ENCODE measurements at regions not wholly inside any gene's neighbourhood (a gene's known extent, or its start where the extent isn't known, plus 50 kb on each side); places are given as distances from the start of the nearest gene placed in this dataset.

DNA sequence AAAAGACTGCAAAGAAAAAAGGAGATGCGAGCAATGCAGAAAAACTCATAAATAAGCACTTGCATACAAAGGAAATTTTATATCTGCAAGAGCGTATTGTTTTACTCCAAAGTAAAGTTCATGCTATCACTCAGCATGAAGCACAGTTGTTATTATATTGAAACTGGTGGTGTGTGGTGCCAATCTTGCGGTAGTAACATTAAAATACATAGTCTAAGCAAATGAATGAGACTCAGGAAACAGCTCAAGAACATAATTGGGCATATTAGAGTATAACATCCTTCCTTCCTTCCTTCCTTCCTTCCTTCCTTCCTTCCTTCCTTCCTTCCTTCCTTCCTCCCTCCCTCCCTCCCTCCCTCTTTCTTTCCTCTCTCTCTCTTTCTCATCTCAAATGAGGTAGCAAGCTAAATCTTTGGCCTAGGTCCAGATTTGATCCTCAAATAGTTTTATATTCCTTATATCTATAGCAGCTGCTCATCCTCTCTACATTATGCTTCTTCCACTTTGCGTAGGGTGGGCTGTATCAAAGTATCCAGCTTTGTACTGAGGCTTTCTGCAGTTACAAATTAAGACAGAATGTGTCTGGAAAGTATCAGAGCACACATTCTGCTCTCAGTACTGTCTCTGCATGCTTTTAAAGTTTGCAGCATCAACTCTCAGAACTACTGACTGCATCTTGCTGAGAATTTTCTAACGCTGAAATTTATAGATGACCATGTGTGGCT is 718.3 kb downstream of the RERGL start:
- TF ChIP-seq, protein P1, sequence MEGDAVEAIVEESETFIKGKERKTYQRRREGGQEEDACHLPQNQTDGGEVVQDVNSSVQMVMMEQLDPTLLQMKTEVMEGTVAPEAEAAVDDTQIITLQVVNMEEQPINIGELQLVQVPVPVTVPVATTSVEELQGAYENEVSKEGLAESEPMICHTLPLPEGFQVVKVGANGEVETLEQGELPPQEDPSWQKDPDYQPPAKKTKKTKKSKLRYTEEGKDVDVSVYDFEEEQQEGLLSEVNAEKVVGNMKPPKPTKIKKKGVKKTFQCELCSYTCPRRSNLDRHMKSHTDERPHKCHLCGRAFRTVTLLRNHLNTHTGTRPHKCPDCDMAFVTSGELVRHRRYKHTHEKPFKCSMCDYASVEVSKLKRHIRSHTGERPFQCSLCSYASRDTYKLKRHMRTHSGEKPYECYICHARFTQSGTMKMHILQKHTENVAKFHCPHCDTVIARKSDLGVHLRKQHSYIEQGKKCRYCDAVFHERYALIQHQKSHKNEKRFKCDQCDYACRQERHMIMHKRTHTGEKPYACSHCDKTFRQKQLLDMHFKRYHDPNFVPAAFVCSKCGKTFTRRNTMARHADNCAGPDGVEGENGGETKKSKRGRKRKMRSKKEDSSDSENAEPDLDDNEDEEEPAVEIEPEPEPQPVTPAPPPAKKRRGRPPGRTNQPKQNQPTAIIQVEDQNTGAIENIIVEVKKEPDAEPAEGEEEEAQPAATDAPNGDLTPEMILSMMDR (IDR thresholded peaks at IDR 0.05; ENCODE audit: borderline replicate concordance, insufficient read depth, low read depth, low read length) = no peak
- H3K4me3 ChIP-seq (ENCODE audit: low read depth, low read length) = no peak overlapping the region

DNA sequence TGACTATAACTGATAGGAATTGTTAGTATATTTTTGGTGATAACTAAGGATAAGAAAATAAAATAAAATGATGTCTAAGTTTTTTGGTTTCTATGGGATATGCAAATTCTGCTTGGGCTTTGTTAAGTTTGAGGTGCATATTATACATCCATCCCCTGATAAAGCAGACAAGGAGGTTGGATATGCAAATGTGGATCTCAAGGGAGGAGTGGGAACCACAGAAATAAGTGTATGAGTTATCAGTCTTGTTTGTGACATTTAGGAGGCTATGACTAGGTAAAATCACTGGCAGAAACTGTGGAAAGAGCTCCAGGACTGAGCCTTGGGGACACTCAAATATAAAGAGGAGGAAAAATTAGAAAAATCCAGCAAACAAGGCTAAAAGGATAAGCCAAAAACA is 719.4 kb downstream of the RERGL start:
- TF ChIP-seq, protein P1 (IDR thresholded peaks at IDR 0.05; ENCODE audit: borderline replicate concordance, insufficient read depth, low read depth, low read length) = no peak

DNA sequence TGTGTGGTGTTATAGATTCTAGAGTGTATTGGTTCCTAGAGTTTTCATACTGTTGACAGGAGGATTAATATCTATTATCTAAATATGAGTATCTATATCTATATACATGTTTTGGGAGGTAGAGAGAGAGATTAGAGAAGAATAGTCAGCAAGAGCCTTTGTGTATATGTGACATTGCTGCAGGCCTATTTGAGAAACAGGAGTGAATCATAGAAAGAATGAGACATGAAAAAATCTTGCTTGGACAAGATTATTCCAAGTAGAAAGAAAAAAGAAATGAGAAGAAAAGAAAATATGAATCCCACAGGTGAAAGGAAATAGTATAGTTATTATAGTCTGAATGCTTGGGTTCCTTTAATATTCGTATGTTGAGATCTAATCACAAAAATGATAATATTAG is 720.4 kb downstream of the RERGL start:
- TF ChIP-seq, protein P1 (IDR thresholded peaks at IDR 0.05; ENCODE audit: borderline replicate concordance, insufficient read depth, low read depth, low read length) = no peak

More for the DNA sequence above, 719.4 kb downstream of the RERGL start:
- H3K4me3 ChIP-seq (ENCODE audit: low read depth, low read length) = no peak overlapping the region

DNA sequence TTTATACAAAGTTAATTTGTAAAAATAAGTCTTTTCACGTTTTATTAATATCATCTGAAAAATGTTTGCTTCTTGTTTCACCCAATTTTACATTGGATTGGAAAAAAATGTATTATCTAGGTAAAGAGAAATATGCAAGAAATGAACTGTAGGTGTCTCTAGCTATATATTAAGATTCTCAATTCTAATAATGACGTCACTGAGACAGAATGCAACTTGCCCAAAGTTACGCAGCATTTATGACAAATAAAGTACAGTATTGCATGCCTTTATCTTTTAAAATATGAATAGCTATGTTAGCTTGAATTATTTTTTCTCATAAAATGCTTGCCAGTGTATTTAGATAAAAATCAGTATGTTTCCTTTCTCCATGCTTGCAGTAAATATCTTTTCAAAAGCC is 728.8 kb downstream of the RERGL start:
- TF ChIP-seq, protein P1 (IDR thresholded peaks at IDR 0.05; ENCODE audit: borderline replicate concordance, insufficient read depth, low read depth, low read length) = no peak
- H3K4me3 ChIP-seq (ENCODE audit: low read depth, low read length) = no peak overlapping the region

More for the DNA sequence above, 720.4 kb downstream of the RERGL start:
- no peak overlapping the region for H3K4me3 ChIP-seq (ENCODE audit: low read depth, low read length)

DNA sequence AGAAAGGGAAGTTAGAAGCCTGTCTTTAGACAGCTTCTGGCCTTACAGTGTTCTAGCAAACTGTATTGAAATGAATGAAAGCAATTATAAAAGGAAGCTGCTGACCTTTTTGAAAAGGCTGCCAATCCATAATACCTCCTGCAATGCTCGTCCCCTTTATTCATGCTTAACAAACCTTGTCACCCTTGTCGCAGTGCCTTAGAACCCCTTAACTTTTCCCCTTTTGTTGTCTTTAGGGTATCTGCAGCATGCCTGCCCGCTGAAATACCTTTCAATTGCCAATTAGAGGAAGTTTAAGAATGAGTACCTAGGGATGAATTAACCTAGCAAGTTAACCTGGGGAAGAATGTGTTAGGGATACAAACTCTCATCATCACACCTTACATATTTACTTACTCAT is 731.2 kb downstream of the RERGL start:
- no peak overlapping the region for H3K4me3 ChIP-seq (ENCODE audit: low read depth, low read length)
- TF ChIP-seq, protein P1 (IDR thresholded peaks at IDR 0.05; ENCODE audit: borderline replicate concordance, insufficient read depth, low read depth, low read length) = no peak

DNA sequence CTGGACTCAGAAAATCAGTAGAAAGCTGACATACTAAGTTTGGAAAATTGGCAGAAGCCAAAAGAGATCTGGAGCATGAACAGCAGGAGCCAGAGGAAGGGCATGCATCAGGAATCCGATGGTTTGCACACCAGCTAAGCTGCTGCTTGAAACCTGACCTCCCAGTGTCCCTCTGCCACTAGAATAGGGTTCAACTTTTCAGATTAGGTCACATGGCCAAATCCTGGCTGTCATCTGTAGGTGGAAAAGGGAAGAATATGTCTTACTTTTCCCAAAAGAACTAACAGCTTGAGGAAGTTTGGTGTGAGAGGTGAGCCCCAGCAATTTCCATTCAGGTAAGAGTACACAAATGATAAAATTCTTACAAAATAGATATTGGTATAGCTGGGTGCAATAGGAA is 732.6 kb downstream of the RERGL start:
- TF ChIP-seq, protein P1 (IDR thresholded peaks at IDR 0.05; ENCODE audit: borderline replicate concordance, insufficient read depth, low read depth, low read length) = no peak
- H3K4me3 ChIP-seq (ENCODE audit: low read depth, low read length) = no peak overlapping the region

DNA sequence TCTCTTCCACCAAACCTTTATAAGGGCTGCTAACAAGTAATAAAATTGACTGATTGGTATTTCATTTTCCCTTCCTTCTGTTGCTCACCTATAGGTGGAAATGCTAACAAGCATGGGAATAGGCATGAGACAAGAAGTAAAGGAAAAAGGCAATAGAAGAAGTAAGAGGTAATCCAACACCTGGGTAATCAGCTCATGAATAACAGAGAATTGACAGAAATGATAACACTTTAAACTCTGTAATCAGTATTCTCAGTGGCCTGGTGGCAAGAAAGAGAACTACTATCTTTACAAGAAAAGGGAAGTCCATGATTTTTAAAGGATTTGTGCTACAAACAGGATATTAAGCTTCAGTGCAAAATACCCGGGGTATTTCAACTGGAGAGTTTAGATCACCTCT is 737.8 kb downstream of the RERGL start:
- TF ChIP-seq, protein P1 (IDR thresholded peaks at IDR 0.05; ENCODE audit: borderline replicate concordance, insufficient read depth, low read depth, low read length) = no peak

More for the DNA sequence above, 737.8 kb downstream of the RERGL start:
- no peak overlapping the region for H3K4me3 ChIP-seq (ENCODE audit: low read depth, low read length)
